Panc1 (cell line): ENCODE measurements at regions not wholly inside any gene's neighbourhood (a gene's known extent, or its start where the extent isn't known, plus 50 kb on each side); places are given as distances from the start of the nearest gene placed in this dataset.

ENCODE experiments used
- CTCF ChIP-seq: fragments of 450-650 bp; IDR thresholded peaks from 2 replicates; pipeline ENCODE4 v1.5.1; 2017; ENCODE audit warnings: mild to moderate bottlenecking
- POLR2AphosphoS5 ChIP-seq: IDR thresholded peaks from 2 replicates; pipeline ENCODE4 v1.6.1; 2012; ENCODE audit warnings: mild to moderate bottlenecking, low read depth, low read length, moderate library complexity
- SIN3A ChIP-seq: IDR thresholded peaks from 2 replicates; pipeline ENCODE4 v1.6.1; 2012; ENCODE audit warnings: low read depth, mild to moderate bottlenecking, low read length, moderate library complexity, borderline replicate concordance; ENCODE audit not compliant: insufficient read depth
- TCF7L2 ChIP-seq: IDR thresholded peaks from 2 replicates; pipeline ENCODE4 v1.6.1; 2011; ENCODE audit warnings: mild to moderate bottlenecking, low read depth, low read length, inconsistent platforms
- TF ChIP-seq, protein P1 (sequence below), 2 experiments: IDR thresholded peaks; 2 replicates each; pipeline ENCODE4 v1.6.1; 2011 to 2012; ENCODE audit warnings: low read depth in 2 of 2, control low read depth in 1 of 2, low read length in 1 of 2, mild to moderate bottlenecking in 1 of 2, moderate library complexity in 1 of 2; ENCODE audit not compliant: insufficient read depth in 1 of 2

- TF ChIP-seq CTCF (no peak), POLR2AphosphoS5 (no peak), TCF7L2 (no peak), SIN3A (no peak)
- TF ChIP-seq, protein P1, sequence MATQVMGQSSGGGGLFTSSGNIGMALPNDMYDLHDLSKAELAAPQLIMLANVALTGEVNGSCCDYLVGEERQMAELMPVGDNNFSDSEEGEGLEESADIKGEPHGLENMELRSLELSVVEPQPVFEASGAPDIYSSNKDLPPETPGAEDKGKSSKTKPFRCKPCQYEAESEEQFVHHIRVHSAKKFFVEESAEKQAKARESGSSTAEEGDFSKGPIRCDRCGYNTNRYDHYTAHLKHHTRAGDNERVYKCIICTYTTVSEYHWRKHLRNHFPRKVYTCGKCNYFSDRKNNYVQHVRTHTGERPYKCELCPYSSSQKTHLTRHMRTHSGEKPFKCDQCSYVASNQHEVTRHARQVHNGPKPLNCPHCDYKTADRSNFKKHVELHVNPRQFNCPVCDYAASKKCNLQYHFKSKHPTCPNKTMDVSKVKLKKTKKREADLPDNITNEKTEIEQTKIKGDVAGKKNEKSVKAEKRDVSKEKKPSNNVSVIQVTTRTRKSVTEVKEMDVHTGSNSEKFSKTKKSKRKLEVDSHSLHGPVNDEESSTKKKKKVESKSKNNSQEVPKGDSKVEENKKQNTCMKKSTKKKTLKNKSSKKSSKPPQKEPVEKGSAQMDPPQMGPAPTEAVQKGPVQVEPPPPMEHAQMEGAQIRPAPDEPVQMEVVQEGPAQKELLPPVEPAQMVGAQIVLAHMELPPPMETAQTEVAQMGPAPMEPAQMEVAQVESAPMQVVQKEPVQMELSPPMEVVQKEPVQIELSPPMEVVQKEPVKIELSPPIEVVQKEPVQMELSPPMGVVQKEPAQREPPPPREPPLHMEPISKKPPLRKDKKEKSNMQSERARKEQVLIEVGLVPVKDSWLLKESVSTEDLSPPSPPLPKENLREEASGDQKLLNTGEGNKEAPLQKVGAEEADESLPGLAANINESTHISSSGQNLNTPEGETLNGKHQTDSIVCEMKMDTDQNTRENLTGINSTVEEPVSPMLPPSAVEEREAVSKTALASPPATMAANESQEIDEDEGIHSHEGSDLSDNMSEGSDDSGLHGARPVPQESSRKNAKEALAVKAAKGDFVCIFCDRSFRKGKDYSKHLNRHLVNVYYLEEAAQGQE (IDR thresholded peaks at IDR 0.05; ENCODE audit: insufficient read depth in 1 of 2, low read depth in 2 of 2, low read length in 1 of 2) = no peak
Observed at GRCh38 chr7:113268757-113269156, 150.4 kb upstream of the SMIM30 start.
